HEK293T (cell line): ENCODE measurements at regions not wholly inside any gene's neighbourhood (a gene's known extent, or its start where the extent isn't known, plus 50 kb on each side); places are given as distances from the start of the nearest gene placed in this dataset.

Experiments
- BHLHE40 ChIP-seq: fragments of 450-650 bp; IDR thresholded peaks from 2 replicates; pipeline ENCODE4 v1.6.1; 2016; ENCODE audit warnings: mild to moderate bottlenecking, moderate library complexity, borderline replicate concordance
- CTBP1 ChIP-seq: fragments of 450-650 bp; IDR thresholded peaks from 2 replicates; pipeline ENCODE4 v1.6.1; 2016; ENCODE audit warnings: borderline replicate concordance
- HDGF ChIP-seq: fragments of 450-650 bp; IDR thresholded peaks from 2 replicates; pipeline ENCODE4 v1.6.1; 2017; ENCODE audit warnings: antibody characterized with exemption, borderline replicate concordance
- L3MBTL2 ChIP-seq: fragments of 450-650 bp; conservative IDR thresholded peaks from 2 replicates; pipeline ENCODE4 v1.6.1; 2016; ENCODE audit warnings: mild to moderate bottlenecking
- LEF1 ChIP-seq: fragments of 450-650 bp; IDR thresholded peaks from 2 replicates; pipeline ENCODE4 v1.6.1; 2017; ENCODE audit warnings: mild to moderate bottlenecking, borderline replicate concordance

GRCh38 chr22:48492366-48493320 lies 1335.0 kb downstream of the BRD1 start:
- TF ChIP-seq HDGF (no peak), BHLHE40 (no peak), CTBP1 (no peak), LEF1 (no peak), L3MBTL2 (no peak)
